Spinal cord (tissue), 9 donors: ENCODE measurements at regions not wholly inside any gene's neighbourhood (a gene's known extent, or its start where the extent isn't known, plus 50 kb on each side); places are given as distances from the start of the nearest gene placed in this dataset.

ENCODE experiments used
- DNase-seq, 6 donors: peaks; one replicate each; pipeline versions ENCODE4 v3.0.0 to v3.0.0-alpha.2; 2013 to 2015; ENCODE audit warnings: low spot score in 6 of 6, low read depth in 4 of 6
- H3K27ac ChIP-seq: one replicate; pipeline ENCODE4 v1.5.1; 2013; ENCODE audit warnings: low read depth, low read length, control low read depth
- H3K27me3 ChIP-seq: one replicate; pipeline ENCODE4 v1.6.1; 2013; ENCODE audit warnings: low read length; ENCODE audit not compliant: control insufficient read depth, insufficient read depth
- H3K36me3 ChIP-seq: one replicate; pipeline ENCODE4 v1.6.1; 2013; ENCODE audit warnings: low read length; ENCODE audit not compliant: control insufficient read depth, insufficient read depth
- H3K4me1 ChIP-seq: one replicate; pipeline ENCODE4 v1.6.1; 2013; ENCODE audit warnings: low read length; ENCODE audit not compliant: control insufficient read depth, insufficient read depth
- H3K4me3 ChIP-seq: one replicate; pipeline ENCODE4 v1.5.1; 2013; ENCODE audit warnings: low read depth, low read length, control low read depth
- H3K9me3 ChIP-seq: one replicate; pipeline ENCODE4 v1.6.1; 2013; ENCODE audit warnings: low read length; ENCODE audit not compliant: control insufficient read depth, insufficient read depth
- whole genome bisulfite sequencing: methylation state at CpG from one replicate; pipeline ENCODE4 v1.1.5; 2013; ENCODE audit warnings: missing lambda C conversion rate; ENCODE audit not compliant: insufficient coverage; 5-methylcytosine and 5-hydroxymethylcytosine counted together
- donor health status: healthy.

GRCh38 chr9:103803245-103803644 is 290.9 kb upstream of the SMC2 start:
- WGBS, result 100% methylated on average over 2 of the region's 2 CpGs
- Histone ChIP-seq H3K36me3 (no peaks in the 10 kb centered on the region), H3K27ac (no peak overlapping the region), H3K4me1 (no peaks in the 10 kb centered on the region), H3K4me3 (no peak overlapping the region), H3K27me3 (no peaks in the 10 kb centered on the region), H3K9me3 (no peaks in the 10 kb centered on the region)
- no peak for DNase-seq

- DNase-seq, result no peak
- Histone ChIP-seq H3K9me3 (no peaks in the 10 kb centered on the region), H3K4me1 (no peaks in the 10 kb centered on the region), H3K36me3 (no peaks in the 10 kb centered on the region), H3K27ac (no peak overlapping the region), H3K4me3 (no peak overlapping the region), H3K27me3 (no peaks in the 10 kb centered on the region)
- WGBS, result no CpG with 5 or more reads among the region's 1 CpG
Measured at GRCh38 chr9:103804077-103804735, 289.9 kb upstream of the SMC2 start.

- H3K36me3 ChIP-seq, result no peaks in the 10 kb centered on the region
- H3K9me3 ChIP-seq, result no peaks in the 10 kb centered on the region
- no CpG with 5 or more reads among the region's 3 CpGs for WGBS
- H3K4me1 ChIP-seq, result no peaks in the 10 kb centered on the region
- no peak overlapping the region for H3K27ac ChIP-seq
- no peak for DNase-seq
- no peaks in the 10 kb centered on the region for H3K27me3 ChIP-seq
- H3K4me3 ChIP-seq, result no peak overlapping the region
Measured at GRCh38 chr9:103809745-103810144, 284.4 kb upstream of the SMC2 start.

GRCh38 chr9:103811462-103811861 is 282.6 kb upstream of the SMC2 start:
- Histone ChIP-seq H3K36me3 (no peaks in the 10 kb centered on the region), H3K27ac (no peak overlapping the region)
- DNase-seq, result no peak

GRCh38 chr9:103816146-103816545 is 278.0 kb upstream of the SMC2 start:
- Histone ChIP-seq H3K36me3 (no peaks in the 10 kb centered on the region), H3K4me3 (no peak overlapping the region), H3K9me3 (no peaks in the 10 kb centered on the region), H3K27me3 (no peaks in the 10 kb centered on the region), H3K27ac (no peak overlapping the region), H3K4me1 (no peaks in the 10 kb centered on the region)
- WGBS, result no CpG with 5 or more reads among the region's 4 CpGs
- no peak for DNase-seq

More at GRCh38 chr9:103811462-103811861, 282.6 kb upstream of the SMC2 start:
- Histone ChIP-seq H3K4me1 (no peaks in the 10 kb centered on the region), H3K9me3 (no peaks in the 10 kb centered on the region), H3K27me3 (no peaks in the 10 kb centered on the region), H3K4me3 (no peak overlapping the region)

- no peaks in the 10 kb centered on the region for H3K36me3 ChIP-seq
- H3K27ac ChIP-seq, result no peak overlapping the region
- WGBS, result no CpG with 5 or more reads among the region's 1 CpG
- H3K4me3 ChIP-seq, result no peak overlapping the region
- no peaks in the 10 kb centered on the region for H3K27me3 ChIP-seq
- H3K4me1 ChIP-seq, result no peaks in the 10 kb centered on the region
- no peaks in the 10 kb centered on the region for H3K9me3 ChIP-seq
- peak in 1 of 6 donors; percentile 62 for DNase-seq
Measured at GRCh38 chr9:103819936-103820335, 274.2 kb upstream of the SMC2 start.

- no peak overlapping the region for H3K27ac ChIP-seq
- no peak for DNase-seq
- no peaks in the 10 kb centered on the region for H3K4me1 ChIP-seq
- no peak overlapping the region for H3K4me3 ChIP-seq
- WGBS, result 100% methylated on average over 1 of the region's 1 CpG
- H3K9me3 ChIP-seq, result no peaks in the 10 kb centered on the region
- H3K36me3 ChIP-seq, result no peaks in the 10 kb centered on the region
- H3K27me3 ChIP-seq, result no peaks in the 10 kb centered on the region
Measured at GRCh38 chr9:103821115-103821514, 273.0 kb upstream of the SMC2 start.

GRCh38 chr9:103837940-103838339 is 256.2 kb upstream of the SMC2 start:
- no peaks in the 10 kb centered on the region for H3K36me3 ChIP-seq
- H3K27me3 ChIP-seq, result no peaks in the 10 kb centered on the region
- H3K9me3 ChIP-seq, result no peaks in the 10 kb centered on the region
- DNase-seq, result no peak
- WGBS, result no CpG with 5 or more reads among the region's 1 CpG
- no peaks in the 10 kb centered on the region for H3K4me1 ChIP-seq
- H3K4me3 ChIP-seq, result no peak overlapping the region
- H3K27ac ChIP-seq, result no peak overlapping the region

- DNase-seq, result no peak
- Histone ChIP-seq H3K27ac (no peak overlapping the region), H3K4me3 (no peak overlapping the region), H3K9me3 (no peaks in the 10 kb centered on the region), H3K27me3 (no peaks in the 10 kb centered on the region), H3K4me1 (no peaks in the 10 kb centered on the region), H3K36me3 (no peaks in the 10 kb centered on the region)
- WGBS, result no CpG with 5 or more reads among the region's 1 CpG
Measured at GRCh38 chr9:103839197-103839596, 254.9 kb upstream of the SMC2 start.

GRCh38 chr9:103867886-103868285 is 226.2 kb upstream of the SMC2 start:
- H3K4me3 ChIP-seq, result no peak overlapping the region
- DNase-seq, result no peak
- no peaks in the 10 kb centered on the region for H3K9me3 ChIP-seq
- H3K4me1 ChIP-seq, result no peaks in the 10 kb centered on the region
- WGBS, result no CpG with 5 or more reads among the region's 1 CpG
- no peaks in the 10 kb centered on the region for H3K27me3 ChIP-seq
- H3K27ac ChIP-seq, result no peak overlapping the region
- no peaks in the 10 kb centered on the region for H3K36me3 ChIP-seq
